KMS-11 (cell line): ENCODE measurements at regions not wholly inside any gene's neighbourhood (a gene's known extent, or its start where the extent isn't known, plus 50 kb on each side); places are given as distances from the start of the nearest gene placed in this dataset.

Experiments used
- H2AFZ ChIP-seq: fragments of 200-600 bp; sonication (generic); 2 replicates; pipeline ENCODE4 v1.6.1; 2016; ENCODE audit warnings: antibody characterized with exemption, mixed run types, low read depth
- H3K27ac ChIP-seq: fragments of 200-600 bp; sonication (generic); 2 replicates; pipeline ENCODE4 v1.6.1; 2016; ENCODE audit warnings: mild to moderate bottlenecking, mixed run types
- H3K27me3 ChIP-seq: fragments of 200-600 bp; sonication (generic); 2 replicates; pipeline ENCODE4 v1.6.1; 2017; ENCODE audit warnings: mild to moderate bottlenecking, low read depth, mixed run types, moderate library complexity; ENCODE audit not compliant: insufficient read depth
- H3K36me3 ChIP-seq: fragments of 200-600 bp; sonication (generic); 2 replicates; pipeline ENCODE4 v1.6.1; 2017; ENCODE audit warnings: mild to moderate bottlenecking, mixed run types; ENCODE audit not compliant: insufficient read depth
- H3K4me1 ChIP-seq: fragments of 200-600 bp; sonication (generic); 2 replicates; pipeline ENCODE4 v1.6.1; 2016; ENCODE audit warnings: mild to moderate bottlenecking, low read depth, mixed run types; ENCODE audit not compliant: poor library complexity, severe bottlenecking
- H3K4me2 ChIP-seq: fragments of 200-600 bp; sonication (generic); 2 replicates; pipeline ENCODE4 v1.7.0; 2016; ENCODE audit warnings: mild to moderate bottlenecking, mixed run types
- H3K4me3 ChIP-seq: fragments of 200-600 bp; sonication (generic); IDR thresholded peaks from 2 replicates; pipeline ENCODE4 v1.6.1; 2017; ENCODE audit warnings: low read depth, low read length, mixed read lengths; ENCODE audit not compliant: insufficient read depth
- H3K79me2 ChIP-seq: fragments of 200-600 bp; sonication (generic); 2 replicates; pipeline ENCODE4 v1.6.1; 2016; ENCODE audit warnings: low read depth, mixed run types; ENCODE audit not compliant: insufficient read depth
- H3K9ac ChIP-seq: fragments of 200-600 bp; sonication (generic); 2 replicates; pipeline ENCODE4 v1.6.1; 2016; ENCODE audit warnings: mild to moderate bottlenecking, mixed run types
- H4K20me1 ChIP-seq: fragments of 200-600 bp; sonication (generic); 2 replicates; pipeline ENCODE4 v1.6.1; 2016; ENCODE audit warnings: mild to moderate bottlenecking, mixed run types; ENCODE audit not compliant: insufficient read depth
- CTCF ChIP-seq: fragments of 200-600 bp; sonication (generic); conservative IDR thresholded peaks from 2 replicates; pipeline ENCODE4 v1.6.1; 2017; ENCODE audit warnings: low read depth, mild to moderate bottlenecking, antibody characterized with exemption, low read length, moderate library complexity, mixed read lengths

DNA sequence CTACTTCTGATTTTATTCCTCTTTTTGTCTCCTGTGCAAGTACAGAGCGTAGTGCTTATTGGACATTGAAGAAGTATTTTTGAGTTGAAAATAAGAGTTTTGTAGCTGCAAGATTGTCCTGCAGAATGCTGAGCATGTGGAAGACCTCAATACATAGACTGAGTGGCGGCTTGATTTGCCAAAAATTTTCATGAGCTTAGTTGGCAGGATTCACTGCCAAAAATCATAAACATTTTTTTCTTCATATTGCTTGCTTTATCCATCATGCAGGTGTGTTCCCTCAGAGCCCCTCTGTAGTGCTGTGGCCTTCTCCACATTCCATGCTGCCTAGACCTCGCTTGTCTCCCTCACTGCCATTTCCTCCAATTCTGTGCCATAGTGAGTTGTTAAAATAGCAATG lies 100.1 kb downstream of the DUSP10 start:
- Histone ChIP-seq H3K4me3 (no peak overlapping the region), H3K4me2 (no peak overlapping the region), H3K27me3 (no peaks in the 10 kb centered on the region), H4K20me1 (no peaks in the 10 kb centered on the region), H2AFZ (no peak overlapping the region), H3K4me1 (no peaks in the 10 kb centered on the region), H3K79me2 (no peaks in the 10 kb centered on the region), H3K9ac (no peak overlapping the region), H3K27ac (no peak overlapping the region), H3K36me3 (no peaks in the 10 kb centered on the region)
- no peak for TF ChIP-seq CTCF

DNA sequence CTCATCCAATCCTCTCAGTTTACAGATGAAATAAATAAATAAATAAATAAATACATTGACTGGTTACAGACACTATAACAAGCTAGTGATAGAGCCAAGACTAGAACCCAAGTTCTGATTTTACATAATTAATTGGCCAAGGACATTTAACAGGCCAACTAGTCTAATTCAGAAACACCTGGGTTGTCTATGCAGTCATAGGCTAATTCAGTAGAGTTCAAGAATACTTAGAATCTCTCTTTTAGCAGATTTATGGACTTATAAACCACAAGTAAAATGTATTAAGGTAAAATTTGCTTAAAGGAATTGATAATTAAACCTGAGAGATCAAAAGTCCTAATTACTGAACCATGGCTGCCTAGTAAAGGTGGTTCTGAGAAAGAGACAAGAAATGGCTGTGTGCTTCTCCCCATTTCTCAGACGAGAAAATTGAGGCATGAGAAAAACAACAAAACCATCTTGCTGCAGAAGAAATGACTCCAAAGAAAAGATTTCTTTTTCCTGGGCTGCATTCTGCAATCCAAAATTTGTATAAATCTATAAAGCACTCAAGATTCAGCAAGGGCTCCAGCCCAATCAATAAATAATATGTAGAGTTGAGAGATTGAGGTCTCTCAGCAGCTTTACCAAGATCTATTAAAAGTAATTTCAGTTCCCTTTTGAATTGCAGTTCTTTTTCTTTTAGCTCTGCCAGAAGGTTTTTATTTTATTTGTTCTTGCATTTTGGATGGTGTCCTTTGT lies 98.3 kb downstream of the DUSP10 start:
- Histone ChIP-seq H3K4me2 (no peak overlapping the region), H3K4me3 (no peak overlapping the region)

DNA sequence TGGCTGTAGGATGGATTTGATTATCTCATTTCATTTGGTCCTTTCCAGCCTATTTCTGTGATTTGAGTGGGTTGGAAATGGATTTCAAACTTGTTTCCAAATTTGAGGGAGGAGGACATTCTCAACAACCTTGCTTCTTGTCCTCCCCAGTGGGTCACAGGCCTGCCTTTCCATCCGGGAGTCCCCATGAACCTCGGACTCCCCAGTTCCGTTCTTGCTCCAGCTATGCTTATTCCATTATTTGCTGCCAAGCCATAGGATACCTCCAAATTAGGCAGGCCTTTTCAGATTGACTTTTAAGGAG lies 97.8 kb downstream of the DUSP10 start:
- no peaks in the 10 kb centered on the region for H3K36me3 ChIP-seq
- no peak overlapping the region for H3K4me3 ChIP-seq
- no peak overlapping the region for H2AFZ ChIP-seq
- no peaks in the 10 kb centered on the region for H3K79me2 ChIP-seq
- TF ChIP-seq CTCF: no peak
- H3K4me1 ChIP-seq: no peaks in the 10 kb centered on the region
- no peak overlapping the region for H3K9ac ChIP-seq
- H3K27ac ChIP-seq: no peak overlapping the region
- no peak overlapping the region for H3K4me2 ChIP-seq
- H3K27me3 ChIP-seq: no peaks in the 10 kb centered on the region
- H4K20me1 ChIP-seq: no peaks in the 10 kb centered on the region

More for the DNA sequence above, 98.3 kb downstream of the DUSP10 start:
- H3K9ac ChIP-seq: no peak overlapping the region
- no peaks in the 10 kb centered on the region for H4K20me1 ChIP-seq
- no peak overlapping the region for H2AFZ ChIP-seq
- TF ChIP-seq CTCF: no peak
- no peaks in the 10 kb centered on the region for H3K79me2 ChIP-seq
- no peaks in the 10 kb centered on the region for H3K4me1 ChIP-seq
- no peaks in the 10 kb centered on the region for H3K36me3 ChIP-seq
- no peak overlapping the region for H3K27ac ChIP-seq
- H3K27me3 ChIP-seq: no peaks in the 10 kb centered on the region

DNA sequence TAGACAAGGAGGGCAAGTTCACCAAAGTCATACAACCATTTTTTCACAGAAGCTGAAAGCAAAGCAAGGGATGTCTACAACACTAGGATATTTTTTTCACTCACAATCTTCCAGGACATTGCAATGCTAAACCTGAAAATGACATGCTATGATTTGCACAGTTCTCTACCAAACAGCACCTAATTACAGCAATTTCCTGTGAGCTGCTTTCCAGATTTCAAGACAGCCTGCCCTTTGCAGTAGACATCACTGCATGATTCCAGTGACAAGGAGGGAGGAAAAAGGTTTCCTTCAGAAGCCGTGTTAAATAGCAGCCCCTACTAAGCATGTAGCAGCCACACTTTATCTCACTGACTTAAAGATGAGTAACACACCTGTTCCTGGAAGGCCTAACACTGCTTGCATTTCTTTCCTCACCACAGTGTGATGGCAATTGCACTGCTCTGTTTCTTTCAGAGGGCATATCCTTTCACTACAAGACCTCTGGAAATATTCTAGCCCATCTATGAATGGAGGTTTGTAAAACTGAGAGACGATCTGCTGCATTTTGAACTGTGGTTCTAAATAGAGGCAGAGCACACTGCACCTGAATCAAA lies 97.1 kb downstream of the DUSP10 start:
- H3K4me2 ChIP-seq: no peak overlapping the region
- no peak for TF ChIP-seq CTCF
- no peak overlapping the region for H3K27ac ChIP-seq
- H3K4me1 ChIP-seq: no peaks in the 10 kb centered on the region
- no peaks in the 10 kb centered on the region for H3K36me3 ChIP-seq
- no peaks in the 10 kb centered on the region for H3K27me3 ChIP-seq
- no peaks in the 10 kb centered on the region for H3K79me2 ChIP-seq
- no peak overlapping the region for H2AFZ ChIP-seq
- H4K20me1 ChIP-seq: no peaks in the 10 kb centered on the region
- no peak overlapping the region for H3K9ac ChIP-seq
- no peak overlapping the region for H3K4me3 ChIP-seq
